ENCODE measurements at regions not wholly inside any gene's neighbourhood (a gene's known extent, or its start where the extent isn't known, plus 50 kb on each side); places are given as distances from the start of the nearest gene placed in this dataset.

- H3K4me3 ChIP-seq (replicated peaks; ENCODE audit: insufficient read depth, low read length), result no peak overlapping the region
- no peak for DNase-seq (ENCODE audit: low read depth in 1 of 2, low spot score in 1 of 2)
- no peak overlapping the region for H3K27ac ChIP-seq (replicated peaks)
- H3K27me3 ChIP-seq (ENCODE audit: insufficient read depth, poor library complexity, severe bottlenecking), result no peaks in the 10 kb centered on the region
- TF ChIP-seq GABPA (IDR thresholded peaks at IDR 0.05; ENCODE audit: low read depth) (no peak), CTCF (IDR thresholded peaks at IDR 0.05; ENCODE audit: insufficient read depth, low read length) (no peak), POLR2AphosphoS5 (IDR thresholded peaks at IDR 0.05; ENCODE audit: low read depth) (no peak), SPI1 (IDR thresholded peaks at IDR 0.05; ENCODE audit: borderline replicate concordance, low read depth) (no peak), REST (IDR thresholded peaks at IDR 0.05; ENCODE audit: insufficient replicate concordance, low read depth) (no peak)
Measured at GRCh38 chr6:137775227-137775626, 91.8 kb upstream of the TNFAIP3 start.

GRCh38 chr6:137775720-137776119, 91.3 kb upstream of the TNFAIP3 start:
- Histone ChIP-seq H3K27me3 (ENCODE audit: insufficient read depth, poor library complexity, severe bottlenecking) (no peaks in the 10 kb centered on the region), H3K4me3 (replicated peaks; ENCODE audit: insufficient read depth, low read length) (no peak overlapping the region), H3K27ac (replicated peaks) (no peak overlapping the region)
- no peak for DNase-seq (ENCODE audit: low read depth in 1 of 2, low spot score in 1 of 2)
- TF ChIP-seq POLR2AphosphoS5 (IDR thresholded peaks at IDR 0.05; ENCODE audit: low read depth) (no peak), CTCF (IDR thresholded peaks at IDR 0.05; ENCODE audit: insufficient read depth, low read length) (no peak), GABPA (IDR thresholded peaks at IDR 0.05; ENCODE audit: low read depth) (no peak), SPI1 (IDR thresholded peaks at IDR 0.05; ENCODE audit: borderline replicate concordance, low read depth) (no peak), REST (IDR thresholded peaks at IDR 0.05; ENCODE audit: insufficient replicate concordance, low read depth) (no peak)

GRCh38 chr6:137776256-137776655, 90.8 kb upstream of the TNFAIP3 start:
- no peak overlapping the region for H3K4me3 ChIP-seq (replicated peaks; ENCODE audit: insufficient read depth, low read length)
- DNase-seq (ENCODE audit: low read depth in 1 of 2, low spot score in 1 of 2), result no peak
- TF ChIP-seq CTCF (IDR thresholded peaks at IDR 0.05; ENCODE audit: insufficient read depth, low read length), result no peak
- no peak overlapping the region for H3K27ac ChIP-seq (replicated peaks)
- no peaks in the 10 kb centered on the region for H3K27me3 ChIP-seq (ENCODE audit: insufficient read depth, poor library complexity, severe bottlenecking)

All from HL-60 (cell line).